Hepatocyte (in vitro differentiated cells): ENCODE measurements at regions not wholly inside any gene's neighbourhood (a gene's known extent, or its start where the extent isn't known, plus 50 kb on each side); places are given as distances from the start of the nearest gene placed in this dataset.

Source experiments
- EZH2 ChIP-seq: fragments of 200-600 bp; sonication (generic); IDR thresholded peaks from 2 replicates; pipeline ENCODE4 v1.6.1; 2016; ENCODE audit warnings: antibody characterized with exemption, mild to moderate bottlenecking, borderline replicate concordance
- EZH2phosphoT487 ChIP-seq: fragments of 200-600 bp; sonication (generic); IDR thresholded peaks from one replicate; pipeline ENCODE4 v1.6.1; 2018; ENCODE audit warnings: antibody characterized with exemption, mild to moderate bottlenecking, low read depth, moderate library complexity; ENCODE audit not compliant: unreplicated experiment, severe bottlenecking
- TF ChIP-seq, protein P1 (sequence below): fragments of 200-600 bp; sonication (generic); IDR thresholded peaks from 2 replicates; pipeline ENCODE4 v1.5.1; 2016; ENCODE audit warnings: antibody characterized with exemption, mild to moderate bottlenecking; ENCODE audit not compliant: poor library complexity

DNA sequence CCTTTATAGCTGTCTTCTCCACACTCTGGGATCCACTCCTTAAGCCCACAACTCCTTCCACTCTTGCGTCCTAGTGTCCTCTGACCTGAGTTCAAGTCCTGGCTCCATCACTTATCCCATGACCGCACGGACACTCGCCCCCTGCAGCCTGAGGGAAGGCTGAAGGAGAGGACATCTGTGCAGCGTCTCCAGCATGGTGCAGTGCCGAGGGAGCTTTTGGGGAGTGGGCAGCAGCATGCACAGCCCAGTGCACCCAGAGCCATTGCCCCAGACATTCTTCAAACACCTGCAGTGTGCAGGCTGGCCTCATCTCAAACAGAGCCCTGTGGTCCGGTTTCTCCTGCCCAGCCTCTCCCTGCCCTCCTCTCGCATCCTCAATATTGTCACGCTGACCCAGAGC lies 317.1 kb upstream of the ZMIZ1 start:
- TF ChIP-seq, protein P1, sequence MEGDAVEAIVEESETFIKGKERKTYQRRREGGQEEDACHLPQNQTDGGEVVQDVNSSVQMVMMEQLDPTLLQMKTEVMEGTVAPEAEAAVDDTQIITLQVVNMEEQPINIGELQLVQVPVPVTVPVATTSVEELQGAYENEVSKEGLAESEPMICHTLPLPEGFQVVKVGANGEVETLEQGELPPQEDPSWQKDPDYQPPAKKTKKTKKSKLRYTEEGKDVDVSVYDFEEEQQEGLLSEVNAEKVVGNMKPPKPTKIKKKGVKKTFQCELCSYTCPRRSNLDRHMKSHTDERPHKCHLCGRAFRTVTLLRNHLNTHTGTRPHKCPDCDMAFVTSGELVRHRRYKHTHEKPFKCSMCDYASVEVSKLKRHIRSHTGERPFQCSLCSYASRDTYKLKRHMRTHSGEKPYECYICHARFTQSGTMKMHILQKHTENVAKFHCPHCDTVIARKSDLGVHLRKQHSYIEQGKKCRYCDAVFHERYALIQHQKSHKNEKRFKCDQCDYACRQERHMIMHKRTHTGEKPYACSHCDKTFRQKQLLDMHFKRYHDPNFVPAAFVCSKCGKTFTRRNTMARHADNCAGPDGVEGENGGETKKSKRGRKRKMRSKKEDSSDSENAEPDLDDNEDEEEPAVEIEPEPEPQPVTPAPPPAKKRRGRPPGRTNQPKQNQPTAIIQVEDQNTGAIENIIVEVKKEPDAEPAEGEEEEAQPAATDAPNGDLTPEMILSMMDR = no peak
- TF ChIP-seq EZH2 (no peak), EZH2phosphoT487 (no peak)
